GM21786 (cell line): ENCODE measurements at regions not wholly inside any gene's neighbourhood (a gene's known extent, or its start where the extent isn't known, plus 50 kb on each side); places are given as distances from the start of the nearest gene placed in this dataset.
"Not testable (repeated sequence)": the region's sequence is repeated elsewhere in the genome, so short reads cannot be mapped to it uniquely, and the experiment has no call there.

ENCODE experiments used
- ATAC-seq: cut with Tn5 transposase; IDR thresholded peaks from one replicate; pipeline ENCODE4 v1.9.1; 2021; ENCODE audit not compliant: unreplicated experiment

DNA sequence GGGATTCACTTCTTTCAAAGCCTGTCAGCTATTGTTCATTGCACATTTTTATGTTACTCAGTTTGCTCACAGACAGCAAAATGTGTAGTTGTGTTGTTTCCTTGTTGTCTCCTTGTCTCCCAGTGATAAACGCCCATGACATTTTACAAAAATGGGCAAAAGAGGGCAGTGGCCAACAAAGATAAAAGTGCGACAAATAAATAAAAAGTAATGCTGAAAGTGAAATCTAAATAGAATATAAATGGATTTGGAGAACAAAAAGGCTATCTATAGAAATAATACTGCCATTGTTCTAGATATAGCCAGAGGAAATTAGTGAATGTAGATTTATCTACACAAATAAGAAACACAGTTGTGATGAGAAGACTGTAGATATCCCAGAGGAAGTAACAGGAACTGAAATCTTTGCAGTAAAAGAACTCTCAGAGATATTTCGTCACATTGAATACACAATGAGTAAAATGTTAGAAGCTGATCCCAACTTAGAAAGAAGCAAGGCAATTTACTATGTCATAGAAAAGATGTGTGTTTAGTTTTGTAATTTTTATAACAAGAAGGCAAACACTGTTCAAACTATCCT lies 1186.2 kb upstream of the FAM98A start:
- no peak for ATAC-seq

DNA sequence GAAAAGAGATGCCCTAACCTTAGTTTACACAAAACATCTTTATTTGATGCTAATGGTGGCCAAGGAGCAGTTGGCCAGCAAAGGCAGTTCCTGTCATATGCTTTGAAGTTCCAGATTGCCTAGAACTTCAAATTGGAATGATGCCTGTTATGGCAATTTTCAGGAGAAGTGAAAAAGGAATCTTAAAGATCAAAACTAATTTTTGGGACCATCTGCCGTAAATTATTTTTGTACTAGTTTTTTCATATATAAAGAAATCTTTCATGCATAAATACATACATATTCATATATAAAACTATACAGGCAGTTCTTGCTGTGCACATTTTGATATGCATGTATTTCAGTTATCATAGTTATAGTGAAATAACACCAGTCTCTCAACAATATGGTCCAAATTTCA lies 1185.6 kb upstream of the FAM98A start:
- no peak for ATAC-seq

DNA sequence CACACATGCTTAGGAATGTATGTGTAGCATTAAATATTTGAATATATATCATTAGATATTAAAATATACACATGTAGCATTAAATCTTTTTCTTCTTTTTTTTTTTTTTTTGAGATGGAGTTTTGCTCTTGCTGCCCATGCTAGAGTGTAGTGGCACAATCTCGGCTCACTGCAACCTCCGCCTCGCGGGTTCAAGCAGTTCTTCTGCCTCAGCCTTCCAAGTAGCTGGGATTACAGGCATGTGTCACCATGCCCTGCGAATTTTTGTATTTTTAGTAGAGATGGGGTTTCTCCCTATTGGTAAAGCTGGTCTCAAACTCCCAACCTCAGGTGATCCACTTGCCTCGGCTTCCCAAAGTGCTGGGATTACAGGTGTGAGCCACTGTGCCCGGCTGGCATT lies 1151.6 kb upstream of the FAM98A start:
- not testable (repeated sequence) for ATAC-seq

DNA sequence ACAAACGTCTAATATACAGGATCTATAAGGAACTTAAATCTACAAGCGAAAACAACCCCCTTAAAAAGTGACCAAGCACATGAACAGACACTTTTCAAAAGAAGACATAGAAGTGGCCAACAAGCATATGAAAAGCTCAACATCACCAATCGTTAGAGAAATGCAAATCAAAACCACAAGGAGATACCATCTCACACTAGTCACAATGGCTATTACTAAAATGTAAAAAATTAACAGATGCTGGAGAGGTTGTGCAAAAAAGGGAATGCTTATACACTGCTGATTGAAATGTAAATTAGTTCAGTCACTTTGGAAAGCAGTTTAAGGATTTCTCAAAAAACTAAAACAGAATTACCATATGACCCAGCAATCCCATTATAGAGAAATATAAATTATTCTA lies 1148.5 kb upstream of the FAM98A start:
- ATAC-seq, result no peak

DNA sequence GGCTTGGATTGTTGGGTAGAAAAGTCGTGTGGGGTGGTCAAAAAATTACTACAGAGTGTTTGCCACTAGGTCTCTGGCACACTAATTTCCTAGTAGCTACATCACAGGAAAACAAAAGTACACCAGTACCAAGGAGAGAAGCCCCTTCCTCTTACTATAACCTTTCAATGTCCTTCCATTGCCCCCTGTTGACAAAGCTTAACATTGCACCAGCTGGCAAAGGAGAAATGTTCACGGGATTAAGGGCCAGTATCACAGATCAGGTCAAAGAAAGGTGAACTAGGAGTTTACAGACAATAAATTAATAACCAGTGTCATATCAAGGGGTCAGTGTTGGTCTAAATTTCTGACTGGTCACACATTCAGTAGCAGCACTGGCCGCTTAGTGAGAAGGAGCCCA lies 1139.6 kb upstream of the FAM98A start:
- ATAC-seq, result no peak

DNA sequence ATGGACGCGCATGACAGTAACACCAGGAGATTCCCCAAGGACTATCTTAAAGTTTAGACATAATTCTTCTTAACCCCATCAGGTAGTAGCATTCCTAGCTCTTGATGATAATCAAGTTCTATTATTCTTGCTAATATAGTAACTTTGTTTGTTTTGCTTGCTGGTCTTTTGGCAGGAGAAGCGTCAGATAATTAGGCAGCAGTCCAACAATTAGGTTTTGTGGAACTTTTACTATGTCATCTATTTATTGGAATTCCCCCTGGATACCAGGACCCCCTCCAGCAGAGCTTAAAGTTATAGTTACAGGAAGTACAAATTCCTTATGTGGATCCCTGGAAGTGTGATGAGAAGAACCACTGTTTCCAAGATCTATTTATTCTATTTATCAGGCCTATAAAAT lies 1138.0 kb upstream of the FAM98A start:
- ATAC-seq, result no peak

DNA sequence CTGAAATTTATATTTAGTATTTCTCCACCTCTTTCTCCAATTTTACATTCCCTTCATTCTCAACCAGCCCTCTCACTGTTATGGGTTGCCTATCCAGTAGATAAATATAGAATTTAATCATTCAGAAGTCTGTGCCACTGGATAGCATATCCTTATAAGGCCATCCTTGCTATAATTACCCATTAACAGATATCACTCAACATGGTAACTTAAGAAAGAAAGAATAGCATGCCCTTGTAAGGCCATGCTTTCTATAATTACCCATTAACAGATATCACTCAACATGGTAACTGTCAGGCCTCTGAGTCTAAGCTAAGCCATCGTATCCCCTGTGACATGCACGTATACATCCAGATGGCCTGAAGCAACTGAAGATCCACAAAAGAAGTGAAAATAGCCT lies 1137.4 kb upstream of the FAM98A start:
- ATAC-seq, result no peak

DNA sequence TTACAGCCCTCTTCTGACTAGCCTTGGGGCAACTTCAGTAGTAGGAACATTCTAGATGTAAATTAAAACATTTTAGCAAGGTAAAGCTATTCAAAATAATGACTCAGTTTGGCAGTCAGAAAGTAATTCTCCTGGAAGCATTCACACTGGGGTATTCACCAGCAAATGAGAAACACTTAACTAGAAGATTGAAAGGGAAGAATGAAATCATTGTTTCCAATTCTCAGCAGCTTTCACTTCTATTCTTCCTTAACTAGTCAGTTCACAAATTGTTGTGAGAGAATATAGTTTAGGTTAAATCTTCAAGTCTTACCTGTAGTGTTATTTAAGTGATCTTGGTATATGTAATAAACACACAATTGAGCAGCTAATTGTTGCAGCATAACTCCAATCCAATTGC lies 1135.6 kb upstream of the FAM98A start:
- no peak for ATAC-seq

DNA sequence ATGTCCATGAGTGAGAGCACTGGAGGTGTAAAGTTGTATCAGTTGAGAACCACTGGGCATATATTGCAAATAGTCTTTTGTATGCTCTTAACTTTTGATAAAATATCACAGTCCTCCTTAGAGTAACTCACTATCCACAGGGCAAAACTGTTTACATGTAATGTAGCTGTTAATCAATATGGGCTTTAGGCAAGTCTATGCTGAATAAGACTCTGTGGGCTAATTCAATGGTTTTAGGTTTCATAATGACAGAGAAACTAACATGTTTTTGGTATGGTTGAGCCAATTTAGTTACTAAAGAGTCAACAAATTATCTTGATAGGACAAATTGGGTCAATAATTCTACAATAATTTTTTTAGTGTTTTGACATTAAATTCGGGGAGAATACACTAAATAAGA lies 1134.9 kb upstream of the FAM98A start:
- peak; percentile 43 for ATAC-seq

DNA sequence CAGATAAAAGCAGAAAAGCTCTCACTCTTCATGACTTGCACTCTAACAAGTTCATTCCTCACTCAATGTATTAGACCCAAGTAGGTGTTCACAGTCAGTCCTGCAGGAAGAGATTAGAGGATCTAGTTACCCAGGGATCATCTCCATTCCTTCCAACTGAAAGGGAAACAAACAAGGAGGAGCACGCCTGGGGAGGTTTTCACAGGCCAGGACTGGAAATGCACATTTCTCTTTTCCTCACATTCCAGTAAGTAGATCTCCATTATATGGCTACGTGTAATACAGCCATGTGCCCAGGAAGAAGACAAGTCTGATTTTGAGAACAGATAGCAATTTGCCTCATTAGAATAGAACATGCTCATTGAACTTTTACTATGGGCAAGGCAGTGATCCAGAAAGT lies 1132.2 kb upstream of the FAM98A start:
- no peak for ATAC-seq

DNA sequence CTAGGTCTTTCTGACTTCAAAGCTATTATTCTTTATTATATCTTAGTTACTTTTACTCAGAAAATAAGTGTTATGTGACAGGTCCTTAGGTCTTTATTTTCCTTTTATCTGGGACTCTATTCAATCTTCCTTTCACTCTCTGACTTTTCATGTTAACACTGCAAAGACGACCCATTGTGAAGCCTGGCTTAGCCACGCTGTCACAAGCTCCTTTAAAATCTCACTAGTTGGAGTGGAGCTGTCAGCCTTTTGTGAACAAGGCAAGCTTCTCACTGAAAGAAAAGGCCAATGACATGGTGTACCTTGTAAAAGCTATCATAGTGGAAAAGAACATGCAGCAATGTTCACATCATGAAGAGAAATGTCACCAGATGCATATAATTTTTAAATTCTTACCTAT lies 1130.7 kb upstream of the FAM98A start:
- ATAC-seq, result no peak

DNA sequence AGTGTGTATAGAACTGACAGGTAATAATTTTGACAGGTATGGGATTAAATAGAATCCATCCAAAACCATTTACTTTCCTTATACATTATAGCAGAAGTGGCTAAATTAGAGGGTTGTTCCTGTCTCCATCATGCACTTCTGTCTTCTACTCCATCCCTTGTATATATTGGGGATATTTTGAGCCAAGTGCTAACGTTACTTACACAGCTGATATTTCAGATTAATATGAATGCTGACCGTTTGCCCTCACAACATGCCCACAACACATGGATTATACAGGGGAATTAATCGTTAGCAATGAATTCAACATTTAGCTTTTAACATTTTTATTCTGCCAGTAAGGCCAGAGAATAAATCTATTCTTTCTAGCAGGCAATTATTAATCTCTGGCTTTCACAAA lies 1125.0 kb upstream of the FAM98A start:
- ATAC-seq, result no peak

DNA sequence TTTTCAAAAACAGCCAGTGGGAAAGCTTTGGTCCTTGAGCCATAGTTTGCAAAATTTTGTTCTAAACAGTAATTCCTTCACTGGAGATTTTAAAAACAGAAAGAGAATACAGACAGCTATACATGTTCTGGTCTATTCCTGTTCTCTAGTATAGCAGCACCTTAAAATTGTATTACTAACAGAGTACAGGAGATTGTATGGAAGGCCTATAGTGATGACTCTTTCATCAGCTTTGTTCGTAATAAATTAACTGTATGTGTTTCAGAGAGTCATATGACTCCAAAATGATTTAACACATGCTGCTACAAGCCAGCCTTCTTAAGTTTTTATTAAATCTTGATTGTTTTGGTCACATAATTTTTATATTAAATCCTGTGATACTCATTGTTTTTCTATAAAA lies 1124.6 kb upstream of the FAM98A start:
- ATAC-seq, result no peak

DNA sequence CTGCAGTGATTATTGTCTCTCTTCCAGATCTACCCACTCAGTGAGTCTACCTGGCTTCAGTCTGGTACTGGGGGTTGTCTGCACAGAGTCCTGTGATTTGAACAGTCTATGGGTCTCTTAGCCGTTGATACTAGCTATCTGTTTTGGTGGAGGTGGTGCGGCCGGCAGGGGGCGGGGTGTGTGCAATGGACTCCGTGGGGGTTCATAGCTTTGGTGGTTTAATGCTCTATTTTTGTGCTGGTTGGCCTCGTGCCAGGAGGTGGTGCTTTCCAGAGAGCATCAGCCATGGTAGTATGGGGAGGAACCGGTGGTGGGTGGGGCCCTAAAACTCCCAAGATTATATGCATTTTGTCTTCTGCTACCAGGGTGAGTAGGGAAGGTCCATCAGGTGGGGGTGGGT lies 1120.1 kb upstream of the FAM98A start:
- ATAC-seq, result no peak

DNA sequence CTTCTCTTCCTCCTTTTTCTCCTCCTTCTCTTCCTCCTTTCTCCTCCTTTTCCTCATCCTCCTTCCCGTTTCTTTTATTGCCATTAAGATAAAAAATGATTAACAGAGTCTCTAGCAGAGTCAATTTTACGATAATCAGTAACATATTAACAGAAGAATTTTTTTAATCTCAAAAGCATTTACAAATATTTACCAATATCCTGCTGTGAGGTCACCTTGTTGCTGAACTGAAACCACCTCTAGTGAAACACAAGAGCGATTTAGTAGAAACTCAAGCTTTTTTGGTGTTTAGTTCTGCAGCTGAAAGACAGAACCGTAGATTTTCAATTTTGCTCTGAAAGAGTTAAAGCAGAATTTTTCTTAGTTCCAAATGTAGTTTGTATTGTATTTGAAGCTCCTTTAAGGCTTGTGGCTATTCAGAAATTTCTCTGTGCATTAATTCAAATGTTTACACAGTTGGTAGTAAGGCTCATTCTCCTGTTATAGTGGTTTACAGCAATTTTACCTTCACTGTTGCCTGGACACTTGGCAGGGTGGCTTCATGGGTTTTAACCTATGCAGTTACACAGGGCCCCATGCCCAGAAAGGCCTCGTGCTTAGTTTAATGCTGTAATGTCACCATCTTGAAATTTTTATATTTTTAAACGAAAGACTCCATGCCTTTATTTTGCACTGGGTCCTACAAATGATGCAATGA lies 1106.6 kb upstream of the FAM98A start:
- ATAC-seq, result peak; percentile 73

DNA sequence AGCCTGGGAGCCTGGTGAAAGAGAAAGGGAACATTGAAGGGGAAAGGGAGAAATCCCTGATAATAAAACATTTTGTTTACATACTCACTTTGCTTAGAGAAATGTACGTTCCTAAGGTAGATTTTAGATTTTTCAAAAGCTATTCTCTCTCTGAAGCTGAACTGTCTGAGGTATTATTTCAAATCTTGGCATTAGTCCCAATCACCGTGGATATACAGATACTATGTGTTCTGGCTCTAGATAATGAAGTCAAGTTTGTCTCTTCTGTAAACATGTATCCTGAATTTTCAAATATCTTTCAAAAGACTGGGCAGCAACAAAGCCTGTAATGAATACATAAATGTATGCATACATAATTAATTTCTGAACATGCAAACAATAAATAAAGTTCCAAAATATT lies 1104.2 kb upstream of the FAM98A start:
- ATAC-seq, result no peak

DNA sequence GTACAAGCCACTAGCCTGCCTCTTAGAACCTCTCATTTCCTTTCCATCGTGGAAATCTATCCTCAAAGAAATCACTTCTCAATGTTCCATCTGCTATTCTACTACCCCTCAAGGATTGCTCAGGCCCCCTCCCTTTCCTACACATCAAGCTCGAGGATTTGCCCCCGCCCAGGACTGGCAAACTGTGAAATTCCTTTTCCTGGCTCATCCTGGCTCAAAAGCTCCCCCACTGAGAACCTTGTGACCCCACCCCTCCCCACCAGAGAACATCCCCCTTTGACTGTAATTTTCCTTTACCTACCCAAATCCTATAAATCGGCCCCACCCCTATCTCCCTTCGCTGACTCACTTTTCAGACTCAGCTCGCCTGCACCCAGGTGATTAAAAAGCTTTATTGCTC lies 1103.3 kb upstream of the FAM98A start:
- ATAC-seq, result not testable (repeated sequence)

DNA sequence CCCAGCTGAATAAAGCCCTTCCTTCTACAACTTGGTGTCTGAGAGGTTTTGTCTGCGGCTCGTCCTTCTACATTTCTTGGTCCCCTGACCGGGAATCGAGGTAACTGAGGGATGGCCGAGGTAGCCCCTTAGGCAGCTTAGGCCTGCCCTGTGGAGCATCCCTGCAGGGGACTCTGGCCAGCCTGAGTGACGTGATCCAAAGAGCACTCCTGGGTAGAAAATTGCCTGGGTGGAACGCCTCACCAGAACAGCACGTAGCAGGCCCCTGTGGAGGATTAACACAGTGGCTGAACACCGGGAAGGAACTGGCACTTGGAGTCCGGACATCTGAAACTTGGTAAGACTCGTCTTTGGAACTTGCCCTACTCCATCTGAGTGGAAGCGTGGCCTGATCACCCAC lies 1078.5 kb upstream of the FAM98A start:
- not testable (repeated sequence) for ATAC-seq

DNA sequence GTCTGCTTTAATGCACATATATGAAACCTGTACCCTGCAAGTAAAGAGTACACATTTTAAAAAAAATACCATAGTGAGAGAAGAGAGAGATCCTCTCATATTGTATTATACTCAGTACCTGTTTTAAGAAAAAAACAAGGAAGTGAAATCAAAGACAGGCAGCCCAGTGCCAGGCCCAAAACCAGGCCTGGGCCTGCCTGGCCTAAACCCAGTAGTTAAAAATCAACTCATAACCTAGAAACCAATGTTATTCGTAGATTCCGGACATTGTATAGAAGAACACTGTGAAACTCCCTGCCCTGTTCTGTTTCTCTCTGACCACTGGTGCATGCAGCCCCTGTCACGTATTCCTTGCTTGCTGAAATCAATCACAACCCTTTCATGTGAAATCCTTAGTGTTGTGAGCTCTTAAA lies 1078.0 kb upstream of the FAM98A start:
- peak; percentile 64 for ATAC-seq

DNA sequence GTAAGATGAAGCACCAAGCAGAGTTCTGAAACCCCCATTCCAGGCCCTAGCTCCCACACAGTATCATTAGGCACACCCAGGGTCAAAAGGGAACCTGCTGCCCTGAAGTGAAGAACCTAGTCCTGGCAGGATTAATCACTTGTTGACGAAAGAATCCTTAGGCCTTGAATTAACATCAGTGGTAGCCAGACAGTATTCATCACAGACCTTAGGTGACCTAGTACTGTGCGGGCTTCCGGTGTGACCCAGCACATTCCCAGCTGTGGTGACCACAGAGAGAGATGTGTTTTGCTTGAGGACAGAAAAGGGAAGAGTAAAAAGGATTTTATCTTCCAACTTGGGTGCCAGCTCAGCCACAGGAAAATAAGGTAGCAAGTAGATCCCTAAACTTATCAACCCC lies 1071.4 kb upstream of the FAM98A start:
- no peak for ATAC-seq

DNA sequence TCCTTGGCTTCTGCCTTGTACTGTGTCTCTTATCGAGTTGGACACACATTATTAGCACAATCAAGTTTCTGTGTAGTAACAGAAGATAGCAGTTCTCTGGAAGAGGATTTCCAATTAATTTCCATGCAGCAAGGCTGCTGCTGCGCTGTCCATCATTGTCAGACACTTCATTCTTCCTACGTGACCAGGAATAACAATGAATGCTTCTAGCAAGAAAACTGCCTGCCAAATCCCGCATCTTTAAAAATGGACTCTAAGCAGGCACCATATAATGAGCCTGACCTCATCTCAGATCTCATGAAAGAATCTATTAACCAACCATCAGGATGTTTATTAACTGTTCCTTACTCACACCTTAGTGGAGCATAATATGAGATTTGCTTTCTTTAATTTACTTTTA lies 1067.7 kb upstream of the FAM98A start:
- no peak for ATAC-seq

DNA sequence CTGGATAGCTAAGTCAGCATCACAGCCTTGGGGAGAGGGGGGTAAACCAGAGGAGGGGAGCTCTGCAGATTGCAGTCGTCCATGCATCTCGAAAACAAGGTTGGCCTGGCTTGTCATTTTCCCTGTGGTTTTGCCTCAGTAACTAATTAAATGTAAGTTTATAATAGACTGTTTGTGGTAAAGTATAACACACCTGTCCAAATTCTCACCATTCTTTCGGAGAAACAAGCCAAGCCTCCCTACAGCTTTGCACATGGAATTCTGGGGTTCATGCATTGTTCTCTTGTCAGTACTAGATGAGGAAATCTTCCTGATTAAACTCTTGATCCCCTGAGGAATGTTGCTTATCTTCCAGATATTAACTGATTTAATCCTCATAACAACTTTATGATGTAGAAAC lies 1065.2 kb upstream of the FAM98A start:
- ATAC-seq, result no peak

DNA sequence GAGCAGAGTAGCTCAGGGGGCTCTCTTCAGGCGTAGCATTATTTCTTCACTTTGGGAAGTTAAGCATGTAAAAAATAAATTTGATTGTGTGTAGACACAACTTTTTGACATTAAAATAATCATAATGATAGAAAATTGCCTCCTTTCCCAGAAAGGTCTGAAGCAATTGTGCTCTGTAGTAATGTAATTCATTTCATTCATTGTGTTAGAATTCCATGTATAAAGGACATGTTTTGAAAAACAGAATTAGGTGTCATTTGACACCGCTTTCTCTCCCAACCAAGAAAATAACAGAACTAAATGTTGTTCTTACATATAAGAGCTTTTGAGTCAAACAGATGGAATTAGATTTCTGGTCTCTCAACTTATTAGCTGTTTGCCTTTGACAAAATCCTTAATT lies 1064.2 kb upstream of the FAM98A start:
- ATAC-seq, result no peak
